Amygdala (tissue), 56 donors: ENCODE measurements at regions not wholly inside any gene's neighbourhood (a gene's known extent, or its start where the extent isn't known, plus 50 kb on each side); places are given as distances from the start of the nearest gene placed in this dataset.

ENCODE experiments used
- DNase-seq, 56 donors: peaks; one replicate each; lab custom pipeline; 2025; lab: John Stamatoyannopoulos, UW

GRCh38 chr12:13843841-13844240, 137.6 kb downstream of the GRIN2B start:
- DNase-seq = no peak

GRCh38 chr12:13841358-13841757, 140.0 kb downstream of the GRIN2B start:
- DNase-seq = no peak

- DNase-seq = no peak
Observed at GRCh38 chr12:13839365-13840336, 141.8 kb downstream of the GRIN2B start.

GRCh38 chr12:13836099-13836498, 145.3 kb downstream of the GRIN2B start:
- DNase-seq = no peak

GRCh38 chr12:13835652-13836051, 145.8 kb downstream of the GRIN2B start:
- DNase-seq = peak in 4 of 56 donors; percentile 9 to 39 (median 24)

DNA sequence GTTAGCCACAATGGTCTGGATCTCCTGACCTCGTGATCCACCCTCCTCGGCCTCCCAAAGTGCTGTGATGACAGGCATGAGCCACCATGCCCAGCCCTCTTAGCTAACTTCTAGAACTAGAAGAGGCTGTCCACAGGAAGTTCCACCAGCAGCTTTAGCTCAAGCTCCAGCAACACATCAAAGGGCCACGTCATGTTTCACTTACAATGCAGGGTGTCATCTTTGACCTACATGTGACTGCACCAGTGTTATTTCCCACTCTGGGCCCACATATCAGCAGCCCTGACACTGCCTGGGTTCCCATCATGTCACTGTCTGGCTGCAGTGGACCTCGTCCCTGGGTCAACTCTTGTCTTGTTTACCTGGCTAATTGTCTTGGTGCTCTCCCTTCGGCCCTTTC, 147.2 kb downstream of the GRIN2B start:
- DNase-seq = no peak

- no peak for DNase-seq
Observed at GRCh38 chr12:13817131-13817530, 164.3 kb downstream of the GRIN2B start.

- peak in 15 of 56 donors; percentile 5 to 61 (median 16) for DNase-seq
Observed at GRCh38 chr12:13816394-13816793, 165.0 kb downstream of the GRIN2B start.

DNA sequence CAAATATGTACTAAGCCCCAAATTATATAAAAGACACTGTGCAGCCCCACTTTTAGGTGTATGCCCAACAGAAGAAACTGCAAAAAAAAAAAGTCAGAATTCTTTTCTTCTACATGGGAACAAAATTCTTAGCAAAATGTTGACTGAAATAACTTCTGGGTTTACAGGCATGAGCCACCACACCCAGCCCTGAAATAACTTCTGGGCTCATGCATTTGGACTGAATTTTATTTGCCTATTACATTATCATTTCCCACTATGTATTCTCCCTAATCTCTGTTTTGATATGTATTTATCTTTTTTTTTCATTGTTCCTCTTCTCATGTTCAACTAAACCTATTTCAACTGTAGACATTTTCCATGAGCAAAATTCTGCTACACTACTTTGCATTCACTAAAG, 169.2 kb downstream of the GRIN2B start:
- no peak for DNase-seq

GRCh38 chr12:13811061-13811460, 170.3 kb downstream of the GRIN2B start:
- DNase-seq = no peak

DNA sequence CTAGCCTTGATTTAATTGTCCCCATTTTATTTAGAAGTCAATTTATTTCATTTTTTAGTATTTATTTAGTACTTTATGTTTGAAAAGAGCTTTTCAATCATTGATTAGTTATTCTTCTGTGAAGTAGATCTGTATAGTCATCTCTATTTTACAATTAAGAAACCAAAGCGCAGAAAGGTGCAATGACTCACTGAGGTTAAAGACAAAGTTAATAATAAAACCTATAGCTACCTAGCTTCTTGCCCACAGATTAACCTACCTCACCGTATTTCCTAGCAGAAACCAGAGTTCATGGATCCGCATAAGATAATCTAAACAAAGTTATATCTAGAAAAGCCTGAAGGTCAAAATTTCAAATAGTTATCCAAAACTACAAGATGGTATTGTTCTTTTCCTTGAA, 176.4 kb downstream of the GRIN2B start:
- no peak for DNase-seq

- no peak for DNase-seq
Observed at GRCh38 chr12:13801543-13801942, 179.9 kb downstream of the GRIN2B start.

DNA sequence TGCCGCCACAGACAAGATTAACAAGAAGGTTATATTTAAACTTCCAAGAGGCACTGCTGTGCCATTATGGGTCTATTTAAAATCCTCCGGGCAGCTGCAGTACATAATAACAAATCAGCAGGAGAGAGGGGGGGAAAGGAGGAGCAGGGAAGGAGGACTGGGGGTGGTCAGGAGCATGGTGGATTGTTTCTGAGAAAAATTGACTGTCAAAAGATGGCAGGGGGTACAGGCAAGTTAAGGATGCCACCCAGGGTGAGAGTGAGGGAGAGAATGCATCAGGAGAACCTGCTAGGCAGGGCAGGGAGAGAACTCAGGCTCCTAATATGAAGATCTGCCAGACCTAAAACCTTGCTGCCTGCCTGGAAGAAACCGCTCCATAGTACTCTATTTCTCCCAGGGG, 181.8 kb downstream of the GRIN2B start:
- DNase-seq = no peak

GRCh38 chr12:13798162-13798561, 183.2 kb downstream of the GRIN2B start:
- no peak for DNase-seq

GRCh38 chr12:13794706-13795105, 186.7 kb downstream of the GRIN2B start:
- no peak for DNase-seq

DNA sequence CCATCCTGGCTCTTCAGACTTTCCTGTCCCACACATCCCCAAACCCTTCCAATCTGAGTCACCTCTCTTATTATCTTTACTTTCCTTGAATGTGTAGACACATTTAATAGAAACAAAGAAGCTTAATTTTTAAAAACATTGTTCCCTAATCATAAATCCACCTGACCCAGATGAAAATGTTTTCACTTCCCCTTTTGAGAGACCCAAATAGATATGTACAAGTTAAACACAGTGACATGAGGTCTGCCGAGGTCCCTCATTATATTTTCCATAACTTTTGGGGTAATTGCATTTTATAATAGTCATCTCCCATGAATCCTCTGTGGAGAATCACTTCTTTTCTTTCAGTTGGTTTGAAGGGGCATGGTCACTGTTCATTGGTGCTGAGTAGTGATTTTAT, 191.1 kb downstream of the GRIN2B start:
- no peak for DNase-seq

- DNase-seq = no peak
Observed at GRCh38 chr12:13788626-13789025, 192.8 kb downstream of the GRIN2B start.

GRCh38 chr12:13786646-13787045, 194.8 kb downstream of the GRIN2B start:
- DNase-seq = no peak

- no peak for DNase-seq
Observed at GRCh38 chr12:13784504-13784903, 196.9 kb downstream of the GRIN2B start.

GRCh38 chr12:13780453-13780852, 200.9 kb downstream of the GRIN2B start:
- no peak for DNase-seq

GRCh38 chr12:13777374-13777773, 204.0 kb downstream of the GRIN2B start:
- no peak for DNase-seq

- DNase-seq = peak in 6 of 56 donors; percentile 3 to 33 (median 9)
Observed at GRCh38 chr12:13772264-13772663, 209.1 kb downstream of the GRIN2B start.
